ENCODE measurements at regions not wholly inside any gene's neighbourhood (a gene's known extent, or its start where the extent isn't known, plus 50 kb on each side); places are given as distances from the start of the nearest gene placed in this dataset.

DNA sequence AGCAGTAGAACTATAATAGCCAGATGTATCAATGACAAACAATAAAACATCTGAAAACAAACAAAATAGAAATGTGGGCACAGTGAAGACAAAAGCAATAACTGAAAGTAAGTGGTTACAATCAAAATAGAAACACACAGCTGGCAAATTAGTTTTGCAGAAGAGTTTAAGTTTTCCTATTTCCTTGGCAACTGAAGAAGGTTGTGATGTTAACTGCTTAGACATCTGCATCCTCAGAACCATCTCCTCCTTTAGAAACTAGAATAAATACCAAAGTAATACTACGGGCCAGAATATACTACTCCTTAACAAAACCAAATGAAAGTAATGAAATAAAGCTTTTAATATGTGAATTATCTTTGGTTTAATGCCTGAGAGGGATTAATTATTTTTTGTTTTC, 605.5 kb downstream of the LTN1 start:
- TF ChIP-seq, protein P1, sequence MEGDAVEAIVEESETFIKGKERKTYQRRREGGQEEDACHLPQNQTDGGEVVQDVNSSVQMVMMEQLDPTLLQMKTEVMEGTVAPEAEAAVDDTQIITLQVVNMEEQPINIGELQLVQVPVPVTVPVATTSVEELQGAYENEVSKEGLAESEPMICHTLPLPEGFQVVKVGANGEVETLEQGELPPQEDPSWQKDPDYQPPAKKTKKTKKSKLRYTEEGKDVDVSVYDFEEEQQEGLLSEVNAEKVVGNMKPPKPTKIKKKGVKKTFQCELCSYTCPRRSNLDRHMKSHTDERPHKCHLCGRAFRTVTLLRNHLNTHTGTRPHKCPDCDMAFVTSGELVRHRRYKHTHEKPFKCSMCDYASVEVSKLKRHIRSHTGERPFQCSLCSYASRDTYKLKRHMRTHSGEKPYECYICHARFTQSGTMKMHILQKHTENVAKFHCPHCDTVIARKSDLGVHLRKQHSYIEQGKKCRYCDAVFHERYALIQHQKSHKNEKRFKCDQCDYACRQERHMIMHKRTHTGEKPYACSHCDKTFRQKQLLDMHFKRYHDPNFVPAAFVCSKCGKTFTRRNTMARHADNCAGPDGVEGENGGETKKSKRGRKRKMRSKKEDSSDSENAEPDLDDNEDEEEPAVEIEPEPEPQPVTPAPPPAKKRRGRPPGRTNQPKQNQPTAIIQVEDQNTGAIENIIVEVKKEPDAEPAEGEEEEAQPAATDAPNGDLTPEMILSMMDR (IDR thresholded peaks at IDR 0.05): no peak
- TF ChIP-seq POLR2A (IDR thresholded peaks at IDR 0.05): no peak
